Inferior parietal cortex (tissue), 1 donor: ENCODE measurements at regions not wholly inside any gene's neighbourhood (a gene's known extent, or its start where the extent isn't known, plus 50 kb on each side); places are given as distances from the start of the nearest gene placed in this dataset.
"Not testable (repeated sequence)": the region's sequence is repeated elsewhere in the genome, so short reads cannot be mapped to it uniquely, and the experiment has no call there.

Experiments
- DNase-seq: peaks from one replicate; pipeline ENCODE4 v3.0.0-alpha.2; 2016; ENCODE audit errors: extremely low spot score

DNA sequence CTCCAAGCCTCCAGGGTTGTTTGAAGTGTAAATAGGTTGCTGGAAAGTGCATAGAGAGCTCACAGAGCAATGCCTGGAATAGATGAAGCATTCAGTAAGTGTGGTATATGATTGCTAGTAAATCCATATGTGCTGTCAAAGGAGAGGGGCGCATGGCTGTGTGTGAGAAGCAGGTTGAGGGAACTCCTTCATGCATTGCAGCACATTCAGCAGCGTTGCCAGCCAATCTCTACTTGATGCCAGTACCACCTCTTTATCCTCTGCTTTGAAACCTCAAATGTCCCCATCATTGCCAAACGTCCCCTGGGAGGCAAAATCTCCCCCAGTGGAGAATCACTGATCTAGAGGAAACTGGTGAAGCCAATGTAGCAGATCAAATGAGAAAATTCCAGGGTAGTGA lies 82.7 kb upstream of the RALGAPA2 start:
- DNase-seq: no peak

DNA sequence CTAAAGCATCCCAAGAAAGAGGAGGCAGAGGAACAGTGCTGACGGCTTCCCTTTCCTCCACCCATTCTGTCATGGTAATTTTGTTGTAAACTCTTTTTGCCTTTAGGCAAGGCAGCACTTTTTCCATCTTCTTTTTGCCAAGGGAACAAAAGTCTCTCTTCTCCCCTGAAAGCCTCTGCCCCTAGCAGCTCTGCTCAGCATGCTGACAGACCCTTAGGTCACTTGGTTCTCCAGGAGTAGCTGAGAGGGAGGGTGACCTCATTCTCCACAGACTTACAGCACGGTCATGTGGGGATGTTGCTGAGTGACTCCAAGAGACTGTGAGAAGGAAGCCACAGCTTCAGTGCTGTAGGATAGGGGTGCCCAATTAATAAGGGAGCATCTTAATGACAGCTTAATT lies 81.1 kb upstream of the RALGAPA2 start:
- DNase-seq: no peak

DNA sequence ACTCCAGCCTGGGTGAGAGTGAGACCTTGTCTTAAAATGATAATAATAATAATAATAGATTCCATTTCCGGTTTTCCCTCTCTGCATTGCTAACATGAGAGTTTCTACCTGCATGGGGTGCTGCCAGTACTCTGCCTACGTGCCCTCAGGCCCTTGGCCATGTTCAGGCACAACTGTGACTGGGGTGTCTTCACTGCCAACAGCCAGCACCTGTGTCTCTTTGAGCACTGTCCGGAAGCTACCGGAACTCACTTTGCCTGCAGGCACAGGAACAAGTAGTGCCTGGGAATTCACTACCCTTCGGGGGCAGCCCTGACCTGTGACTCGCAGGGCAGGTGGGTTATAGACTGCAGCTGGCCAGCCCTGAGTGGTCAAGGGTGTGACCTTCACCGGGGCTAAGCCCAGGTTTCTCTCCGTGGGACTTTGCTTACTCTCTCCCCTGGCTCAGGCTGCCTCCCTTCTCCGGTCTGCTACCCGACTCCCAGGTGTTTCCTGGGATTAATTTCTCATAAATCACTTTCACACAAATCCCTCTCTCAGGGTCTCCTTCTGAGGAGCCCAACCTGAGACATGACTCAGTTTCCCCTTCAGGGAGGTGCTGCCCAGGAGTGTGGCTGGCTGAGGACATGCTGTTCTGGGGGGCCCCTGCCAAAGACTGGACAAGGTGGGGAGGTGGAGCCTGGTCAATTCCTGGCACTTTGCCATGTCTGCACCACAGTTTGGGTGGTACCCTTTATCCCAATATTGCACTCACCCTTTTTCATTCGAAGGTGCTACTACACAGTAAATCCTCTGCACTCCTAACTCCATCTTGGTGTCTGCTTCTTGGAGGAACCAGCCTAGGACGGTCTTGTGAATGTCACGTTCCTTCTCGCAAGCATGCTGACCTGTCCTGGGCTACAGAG lies 79.5 kb upstream of the RALGAPA2 start:
- no peak for DNase-seq

DNA sequence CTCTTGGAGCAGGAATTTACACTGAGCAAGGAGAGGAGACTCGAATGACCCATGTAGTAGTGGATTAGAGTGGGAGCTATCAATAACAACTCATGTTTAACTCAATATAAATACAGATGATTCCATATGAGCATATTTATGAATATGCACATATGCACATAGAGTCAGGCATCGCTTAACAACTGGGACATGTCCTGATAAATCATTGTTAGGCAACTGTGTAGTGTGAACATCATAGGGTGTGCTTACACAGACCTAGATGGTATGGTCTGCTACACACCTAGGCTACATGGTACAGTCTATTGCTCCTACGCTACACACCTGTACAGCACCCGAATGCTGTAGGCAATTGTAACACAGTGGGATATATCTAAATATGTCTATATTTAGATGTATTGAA lies 75.9 kb upstream of the RALGAPA2 start:
- no peak for DNase-seq

DNA sequence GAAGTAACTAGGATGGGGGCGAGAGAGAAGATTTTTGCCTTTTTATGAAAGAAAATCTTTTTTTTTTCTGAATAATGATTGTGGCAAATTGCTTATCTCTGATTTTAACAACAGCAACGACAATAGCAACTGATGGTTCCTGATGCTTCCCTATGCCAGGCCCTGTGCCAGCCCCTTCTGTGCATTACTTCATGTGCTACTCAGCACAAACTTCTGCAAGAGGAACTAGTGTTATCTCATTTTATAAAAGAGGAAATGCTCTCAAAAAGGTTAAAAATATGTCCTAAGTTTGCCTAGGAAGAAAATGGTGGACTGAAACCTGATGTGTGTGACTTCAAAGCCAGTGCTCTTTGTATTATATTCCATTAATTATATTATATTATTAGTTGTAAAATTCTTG lies 74.0 kb upstream of the RALGAPA2 start:
- DNase-seq: no peak

DNA sequence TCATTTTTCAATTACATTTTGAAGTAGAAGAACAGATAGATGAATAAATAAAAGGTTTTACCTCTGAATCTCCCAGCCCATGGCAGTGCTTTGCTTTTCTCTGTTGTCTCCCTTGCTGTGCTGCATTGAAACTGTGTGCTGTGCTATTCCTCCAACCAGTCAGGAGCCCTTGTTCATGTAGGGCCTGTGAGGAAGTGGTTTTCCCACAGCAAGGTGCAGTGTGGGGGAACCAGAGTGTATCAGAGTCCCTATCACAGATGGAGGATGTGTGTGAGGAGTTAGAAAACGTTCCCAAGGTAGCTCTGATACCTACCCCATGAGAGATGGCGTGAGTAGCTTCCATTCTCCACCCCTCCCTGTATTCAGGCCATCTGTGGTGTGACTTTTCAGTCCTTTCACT lies 72.8 kb upstream of the RALGAPA2 start:
- no peak for DNase-seq

DNA sequence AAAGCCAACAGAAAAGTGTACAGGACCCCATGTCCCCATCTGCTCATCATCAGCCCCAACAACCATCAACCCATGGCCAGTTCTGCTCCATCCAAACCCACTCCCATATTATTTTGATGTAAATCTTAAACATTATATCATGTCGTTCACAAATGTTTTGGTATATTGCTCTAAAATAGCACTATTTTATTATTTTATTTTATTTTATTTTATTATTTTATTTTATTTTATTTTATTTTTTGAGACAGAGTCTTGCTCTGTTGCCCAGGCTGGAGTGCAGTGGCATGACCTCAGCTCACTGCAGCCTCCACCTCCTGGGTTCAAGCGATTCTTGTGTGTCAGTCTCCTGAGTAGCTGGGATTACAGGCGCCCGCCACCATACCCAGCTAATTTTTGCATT lies 72.0 kb upstream of the RALGAPA2 start:
- DNase-seq: not testable (repeated sequence)

DNA sequence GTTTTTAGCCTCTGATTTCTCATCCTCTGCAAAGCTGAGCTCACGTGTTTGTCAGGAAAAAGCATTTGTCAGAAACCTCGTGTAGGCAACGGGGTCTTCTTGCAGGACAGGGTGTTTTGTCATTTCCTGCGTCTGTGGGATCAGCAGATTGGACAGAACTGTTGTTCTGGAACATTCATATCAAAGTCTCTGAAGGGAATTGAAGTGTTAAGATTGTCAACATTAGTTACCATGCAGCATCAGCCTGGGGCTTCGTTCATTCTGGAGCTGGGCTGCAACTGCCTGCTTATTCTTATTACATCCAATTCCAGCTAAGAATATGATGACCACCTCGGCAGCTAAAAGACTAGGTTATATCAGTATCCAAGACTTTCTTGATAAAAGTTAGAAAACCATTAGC lies 71.0 kb upstream of the RALGAPA2 start:
- DNase-seq: no peak

DNA sequence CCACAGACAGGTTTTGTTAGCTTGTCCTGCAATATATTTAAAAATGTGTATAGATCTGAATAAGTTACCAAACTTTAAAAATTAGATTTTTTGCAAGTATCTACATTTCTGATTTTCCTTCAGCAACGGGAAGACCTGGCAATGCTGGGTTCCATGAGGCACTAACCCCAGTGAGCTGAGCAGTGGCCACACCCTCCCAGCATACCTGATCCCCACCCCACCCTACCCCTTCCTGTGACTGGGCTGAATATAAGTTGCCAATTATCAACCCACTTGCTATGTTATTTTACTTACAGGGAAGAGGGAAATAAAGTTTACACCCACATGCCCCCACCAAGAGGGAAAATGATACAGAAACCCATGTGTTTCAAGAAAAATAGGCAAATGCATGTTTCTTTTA lies 70.3 kb upstream of the RALGAPA2 start:
- no peak for DNase-seq

DNA sequence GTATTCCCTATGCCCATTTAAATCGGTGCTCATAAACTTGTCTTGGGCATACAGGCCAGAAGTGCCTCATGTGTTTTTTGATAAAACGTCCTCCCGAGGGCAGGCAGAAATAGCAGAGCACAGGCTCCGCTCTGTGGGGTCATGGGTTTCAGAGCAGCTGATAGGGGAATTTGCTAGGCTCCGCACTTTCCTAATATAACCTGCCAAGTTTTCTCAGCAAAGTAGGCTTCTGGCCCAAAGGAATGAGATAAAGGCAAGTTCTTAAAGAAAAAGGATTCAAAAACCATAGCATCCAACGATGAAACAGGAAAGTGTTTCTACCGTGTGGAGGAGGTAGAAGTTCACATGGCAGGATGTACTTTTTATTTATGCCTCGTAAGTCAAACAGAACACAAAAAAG lies 69.8 kb upstream of the RALGAPA2 start:
- no peak for DNase-seq

DNA sequence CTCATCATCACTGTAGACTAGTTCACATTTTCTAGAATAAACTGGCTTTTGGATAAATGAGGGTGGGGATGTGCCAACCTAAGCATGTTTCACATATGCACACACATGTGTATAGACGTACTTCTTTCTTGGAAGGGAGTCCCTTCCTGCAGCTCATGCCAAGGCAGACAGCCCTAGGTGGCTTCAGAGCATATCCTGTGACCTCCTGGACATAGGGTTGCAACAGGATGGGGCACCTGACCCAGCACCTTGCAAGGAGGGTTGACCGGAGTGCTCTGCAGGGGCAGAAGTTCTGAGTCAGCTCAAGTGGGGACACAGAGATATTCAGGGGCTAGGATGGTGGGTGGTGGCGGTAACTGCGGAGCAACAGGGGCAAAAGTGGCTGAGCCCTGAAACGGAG lies 68.6 kb upstream of the RALGAPA2 start:
- no peak for DNase-seq

DNA sequence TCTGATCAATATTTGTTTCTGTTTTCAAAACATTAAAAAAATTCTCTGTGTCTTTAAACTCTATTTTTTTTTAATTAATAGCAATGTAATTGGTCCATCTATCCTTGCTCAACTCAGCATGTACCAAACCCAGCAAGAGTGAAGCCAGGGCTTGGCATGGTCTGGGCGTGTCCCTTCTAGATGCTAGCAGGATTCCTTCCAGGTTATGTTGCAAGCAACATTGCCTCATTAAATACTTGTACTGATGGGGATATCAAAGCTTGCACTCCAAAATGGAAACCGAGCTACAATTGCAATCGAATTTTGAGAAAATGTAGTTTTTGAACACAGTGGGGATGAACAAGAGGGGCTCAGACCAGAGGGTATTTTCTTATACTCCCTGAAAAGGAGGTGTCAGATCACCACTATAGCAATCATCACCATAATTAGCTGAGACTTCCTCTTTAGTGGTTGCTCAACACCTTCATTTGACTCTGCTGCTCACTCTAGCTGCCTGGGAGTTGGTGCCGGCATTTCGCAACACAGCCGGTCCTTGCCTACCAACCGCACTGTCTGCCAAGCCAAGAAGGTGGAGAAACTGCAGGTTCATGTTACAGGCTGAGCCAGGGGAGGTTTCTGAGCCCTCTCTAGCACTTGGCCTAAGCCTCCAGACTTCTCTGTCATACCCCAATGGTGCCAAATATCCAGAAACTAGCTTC lies 67.8 kb upstream of the RALGAPA2 start:
- DNase-seq: no peak

DNA sequence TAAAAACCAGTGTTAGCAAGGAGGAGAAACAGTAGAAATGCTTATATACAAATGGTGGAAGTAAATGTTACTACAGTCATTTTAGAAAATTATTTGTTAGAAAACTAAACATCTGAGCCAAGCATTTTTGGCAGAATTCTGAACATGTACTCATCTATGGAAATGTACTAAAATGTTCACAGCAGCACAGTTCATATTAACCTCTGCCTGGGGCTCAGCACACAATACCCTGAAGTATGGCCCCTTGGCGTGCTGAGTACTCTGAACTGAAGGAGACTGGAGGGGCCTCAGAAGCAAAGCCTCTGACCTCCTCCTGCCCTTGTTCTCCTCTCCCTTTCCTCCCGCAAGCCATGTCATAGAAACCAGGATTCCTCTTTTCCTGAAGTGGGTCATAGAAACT lies 66.2 kb upstream of the RALGAPA2 start:
- no peak for DNase-seq

DNA sequence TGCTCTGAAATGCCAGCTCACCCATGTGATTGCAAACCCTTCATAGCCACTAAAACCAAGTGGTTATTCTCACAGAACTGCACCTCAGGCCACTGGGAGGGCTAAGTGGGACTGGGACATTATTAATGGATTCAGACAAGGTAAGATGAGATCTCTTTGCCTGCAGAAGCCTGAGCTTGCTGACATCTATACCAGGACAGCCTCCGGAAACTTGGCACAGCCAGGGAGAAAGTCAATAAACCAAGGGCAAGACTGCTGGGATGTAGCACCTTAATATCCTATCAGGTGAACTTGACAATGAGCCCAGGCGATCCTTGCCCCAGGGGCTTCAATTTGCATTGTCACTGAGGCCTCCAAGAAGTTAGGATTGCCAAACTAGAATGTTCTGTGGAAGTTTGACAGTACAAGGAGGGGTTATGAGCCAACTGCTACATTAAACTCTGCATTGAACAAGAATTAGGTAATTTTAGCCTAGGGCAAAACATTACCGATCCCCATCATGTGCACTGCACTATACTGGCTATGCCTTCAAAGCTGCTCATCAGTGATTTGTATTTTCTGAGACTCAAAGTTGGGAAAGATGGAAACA lies 60.1 kb upstream of the RALGAPA2 start:
- DNase-seq: no peak

DNA sequence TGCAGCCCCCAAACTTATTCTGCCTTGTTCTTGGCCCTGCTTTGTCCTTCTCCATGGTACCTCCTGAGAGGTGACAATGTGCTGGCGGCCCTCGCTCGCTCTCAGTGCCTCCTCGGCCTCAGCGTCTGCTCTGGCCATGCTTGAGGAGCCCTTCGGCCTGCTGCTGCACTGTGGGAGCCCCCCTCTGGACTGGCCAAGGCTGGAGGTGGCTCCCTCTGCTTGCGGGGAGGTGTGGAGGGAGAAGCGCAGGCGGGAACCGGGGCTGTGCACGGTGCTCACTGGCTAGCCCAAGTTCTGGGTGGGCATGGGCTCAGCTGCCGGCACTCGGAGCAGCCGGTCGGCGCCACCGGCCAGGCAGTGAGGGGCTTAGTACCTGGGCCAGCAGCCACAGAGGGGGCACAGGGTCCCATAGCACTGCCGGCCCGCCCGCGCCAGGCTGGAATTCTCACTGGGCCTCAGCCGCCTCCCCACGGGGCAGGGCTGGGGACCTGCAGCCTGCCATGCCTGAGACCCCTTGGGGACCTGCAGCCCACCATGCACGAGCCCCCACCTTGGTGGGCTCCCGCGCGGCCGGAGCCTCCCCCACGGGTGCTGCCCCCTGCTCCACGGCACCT lies 55.9 kb upstream of the RALGAPA2 start:
- no peak for DNase-seq

DNA sequence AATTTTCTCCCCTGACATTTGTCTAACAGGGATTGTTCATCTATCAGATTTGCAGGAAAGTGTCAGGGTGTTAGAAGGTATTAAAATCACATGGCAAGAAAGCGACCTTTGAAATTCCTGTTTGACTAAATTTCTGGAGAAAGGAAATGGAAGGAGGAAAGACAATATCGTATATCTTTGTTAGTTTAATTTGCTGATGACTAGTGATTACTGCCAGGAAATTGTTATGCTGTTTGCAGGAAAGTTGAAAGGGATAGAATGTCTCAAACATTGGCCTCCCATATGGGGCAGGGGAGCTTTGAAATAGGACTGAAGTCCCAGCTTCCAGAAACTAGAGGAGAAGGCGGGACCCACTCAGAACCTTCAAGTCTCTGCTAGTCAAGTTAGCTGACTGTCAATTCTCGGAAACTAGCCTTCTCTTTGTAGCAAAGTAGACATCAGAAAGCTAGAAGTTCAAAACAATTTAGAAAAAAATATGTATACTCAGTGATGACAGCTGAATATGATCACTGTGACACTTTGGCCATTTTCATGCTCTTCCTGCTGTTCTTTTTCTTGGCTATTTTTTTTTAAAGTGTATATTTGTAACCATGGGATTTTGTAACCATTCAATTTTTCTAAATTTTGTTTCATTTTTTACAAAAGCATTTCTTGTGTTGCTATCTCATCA lies 53.4 kb upstream of the RALGAPA2 start:
- no peak for DNase-seq

DNA sequence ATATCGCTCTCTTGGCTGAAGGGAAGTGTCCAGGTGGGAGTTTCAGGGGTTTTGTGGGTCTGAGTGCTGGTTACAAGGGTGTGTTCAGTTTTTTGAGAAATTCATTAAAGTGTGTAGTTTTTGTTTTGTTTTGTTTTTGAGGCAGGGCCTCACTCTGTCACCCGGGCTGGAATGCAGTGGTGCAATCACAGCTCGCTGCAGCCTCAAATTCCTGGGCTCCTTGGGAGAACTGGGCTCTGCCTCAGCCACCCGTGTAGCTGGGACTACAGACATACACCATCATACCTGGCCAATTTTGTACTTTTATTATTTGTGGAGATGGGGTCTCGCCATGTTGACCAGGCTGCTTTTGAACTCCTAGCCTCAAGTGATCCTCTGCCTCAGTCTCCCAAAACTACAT lies 51.2 kb upstream of the RALGAPA2 start:
- DNase-seq: no peak
